B cell (primary cell): ENCODE measurements at regions not wholly inside any gene's neighbourhood (a gene's known extent, or its start where the extent isn't known, plus 50 kb on each side); places are given as distances from the start of the nearest gene placed in this dataset.
"Not testable (repeated sequence)": the region's sequence is repeated elsewhere in the genome, so short reads cannot be mapped to it uniquely, and the experiment has no call there.

Experiments
- ATAC-seq: fragments of 200-7000 bp; cut with Tn5 transposase; one replicate; pipeline ENCODE4 v1.10.0; 2021; ENCODE audit warnings: low read depth, mild to moderate bottlenecking, moderate number of reproducible peaks, moderate library complexity
- CTCF ChIA-PET: fragments of 350-600 bp; sonication (Branson Sonifier 250); formaldehyde crosslinking; loops from one replicate; lab custom pipeline; 2021; ENCODE audit warnings: antibody characterized with exemption, inconsistent platforms; lab: Charles Lee
- POLR2A ChIA-PET: fragments of 350-600 bp; sonication (Branson Sonifier 250); formaldehyde crosslinking; loops from one replicate; lab custom pipeline; 2021; ENCODE audit warnings: antibody characterized with exemption; lab: Charles Lee
- DNase-seq: peaks from one replicate; pipeline ENCODE4 v3.0.0; 2013
- H2AFZ ChIP-seq: 2 replicates; pipeline ENCODE4 v1.6.1; 2012; ENCODE audit warnings: mild to moderate bottlenecking, low read depth, low read length; ENCODE audit not compliant: insufficient read depth, poor library complexity, severe bottlenecking
- H3K27ac ChIP-seq, 2 donors: 1 replicate in 1 of 2; 2 replicates in 1 of 2; pipeline ENCODE4 v1.5.1; 2012 to 2013; ENCODE audit warnings: low read length in 2 of 2, mild to moderate bottlenecking in 2 of 2, moderate library complexity in 1 of 2
- H3K27me3 ChIP-seq, 4 experiments: fragments of 200-600 bp in 1 of 4; sonication (generic) in 1 of 4; replicated peaks in 1 of 4; 1 replicate in 2 of 4; 2 replicates in 2 of 4; pipeline versions ENCODE4 v1.6.1 to v1.7.0; 2013 to 2016; ENCODE audit warnings: low read length in 3 of 4, mild to moderate bottlenecking in 2 of 4, mixed read lengths in 1 of 4, moderate library complexity in 1 of 4; ENCODE audit not compliant: insufficient read depth in 4 of 4, control insufficient read depth in 3 of 4; ENCODE audit errors: control extremely low read depth in 1 of 4
- H3K36me3 ChIP-seq, 2 experiments: replicated peaks in 1 of 2; 1 replicate in 1 of 2; 2 replicates in 1 of 2; pipeline versions ENCODE4 v1.6.1 to v1.7.1; 2013; ENCODE audit warnings: low read length in 1 of 2; ENCODE audit not compliant: insufficient read depth in 2 of 2, control insufficient read depth in 1 of 2; ENCODE audit errors: control extremely low read depth in 1 of 2, extremely low read depth in 1 of 2
- H3K4me1 ChIP-seq, 2 donors: fragments of 200-600 bp in 1 of 2; sonication (generic) in 1 of 2; 1 replicate in 1 of 2; 2 replicates in 1 of 2; pipeline versions ENCODE4 v1.5.1 to v1.6.1; 2013 to 2017; ENCODE audit warnings: low read length in 2 of 2; ENCODE audit not compliant: control insufficient read depth in 2 of 2, insufficient read depth in 2 of 2
- H3K4me2 ChIP-seq: replicated peaks from 2 replicates; pipeline ENCODE3; 2012; ENCODE audit warnings: mild to moderate bottlenecking, low read depth, low read length; ENCODE audit not compliant: poor library complexity, severe bottlenecking
- H3K4me3 ChIP-seq, 5 experiments: fragments of 200-600 bp in 1 of 5; sonication (generic) in 1 of 5; 1 replicate in 3 of 5; 2 replicates in 2 of 5; pipeline versions ENCODE4 v1.5.1 to v1.7.0; 2011 to 2016; ENCODE audit warnings: low read length in 4 of 5, mild to moderate bottlenecking in 4 of 5, low read depth in 2 of 5, control low read depth in 1 of 5, moderate library complexity in 1 of 5; ENCODE audit not compliant: insufficient read depth in 1 of 5; ENCODE audit errors: control extremely low read depth in 1 of 5, extremely low read depth in 1 of 5
- H3K79me2 ChIP-seq: fragments of 200-600 bp; sonication (generic); one replicate; pipeline ENCODE4 v1.6.0; 2016; ENCODE audit warnings: low read length; ENCODE audit not compliant: control insufficient read depth, insufficient read depth
- H3K9ac ChIP-seq: fragments of 200-600 bp; sonication (generic); 2 replicates; pipeline ENCODE4 v1.6.1; 2017; ENCODE audit warnings: mild to moderate bottlenecking, low read length, moderate library complexity
- H3K9me3 ChIP-seq, 3 donors: one replicate each; pipeline versions ENCODE4 v1.6.1 to v1.7.1; 2013; ENCODE audit warnings: low read length in 2 of 3; ENCODE audit not compliant: control insufficient read depth in 2 of 3, insufficient read depth in 1 of 3; ENCODE audit errors: control extremely low read depth in 1 of 3
- H4K20me1 ChIP-seq: 2 replicates; pipeline ENCODE4 v1.6.0; 2012; ENCODE audit warnings: mild to moderate bottlenecking, low read length; ENCODE audit not compliant: insufficient read depth, control insufficient read depth, poor library complexity, severe bottlenecking
- H3K27ac Mint-ChIP-seq: one replicate; pipeline ENCODE4 v1.8.0; 2021; ENCODE audit warnings: mixed read lengths
- H3K27me3 Mint-ChIP-seq: one replicate; pipeline ENCODE4 v1.8.0; 2021; ENCODE audit warnings: mixed read lengths
- H3K4me1 Mint-ChIP-seq: one replicate; pipeline ENCODE4 v1.8.0; 2021; ENCODE audit warnings: mixed read lengths
- H3K4me3 Mint-ChIP-seq: one replicate; pipeline ENCODE4 v1.8.0; 2021; ENCODE audit warnings: mixed read lengths
- H3K9me3 Mint-ChIP-seq: one replicate; pipeline ENCODE4 v1.8.0; 2022; ENCODE audit warnings: mixed read lengths; ENCODE audit not compliant: insufficient read depth
- WGBS: methylation state at CpG from one replicate; pipeline ENCODE4 v1.1.5; 2013; ENCODE audit warnings: missing lambda C conversion rate; ENCODE audit not compliant: insufficient coverage; 5-methylcytosine and 5-hydroxymethylcytosine counted together
- intact Hi-C: fragments of 100-400 bp; cut with micrococcal nuclease; formaldehyde crosslinking; loops from one replicate; pipeline ENCODE4 v1.10.0; 2022

DNA sequence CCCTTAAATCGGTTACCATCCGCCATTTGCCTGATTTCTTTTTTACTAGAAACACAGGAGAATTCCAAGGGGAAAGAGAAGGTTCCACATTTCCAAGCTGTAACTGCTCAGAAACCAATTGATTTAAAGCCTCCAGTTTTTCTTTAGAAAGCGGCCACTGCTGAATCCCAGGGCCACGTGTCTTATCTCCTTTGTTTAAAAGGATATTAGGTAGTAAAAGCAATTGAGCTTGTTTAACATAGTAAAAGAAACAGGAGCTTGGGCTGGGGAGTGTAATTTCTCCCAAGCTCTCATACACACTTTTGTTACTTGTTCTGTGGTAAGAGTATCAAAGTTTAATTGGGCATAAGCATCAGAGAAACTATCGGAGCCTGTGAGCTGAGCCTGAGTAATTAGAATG is 180.0 kb downstream of the OTOP1 start:
- H3K27ac Mint-ChIP-seq, ATAC-seq, H3K9me3 Mint-ChIP-seq, H3K4me3 Mint-ChIP-seq, H3K36me3 ChIP-seq, H3K27me3 ChIP-seq, H3K4me3 ChIP-seq, H4K20me1 ChIP-seq, H3K27ac ChIP-seq, intact Hi-C loops, H3K4me1 ChIP-seq, H3K9me3 ChIP-seq, H2AFZ ChIP-seq, H3K79me2 ChIP-seq, H3K9ac ChIP-seq, DNase-seq, H3K4me2 ChIP-seq, POLR2A ChIA-PET, CTCF ChIA-PET: not testable (repeated sequence)
- Mint-ChIP-seq H3K27me3 (peaks cover 46% of the 10 kb centered on the region), H3K4me1 (peaks cover 11% of the 10 kb centered on the region)
- no CpG with 5 or more reads among the region's 5 CpGs for WGBS

DNA sequence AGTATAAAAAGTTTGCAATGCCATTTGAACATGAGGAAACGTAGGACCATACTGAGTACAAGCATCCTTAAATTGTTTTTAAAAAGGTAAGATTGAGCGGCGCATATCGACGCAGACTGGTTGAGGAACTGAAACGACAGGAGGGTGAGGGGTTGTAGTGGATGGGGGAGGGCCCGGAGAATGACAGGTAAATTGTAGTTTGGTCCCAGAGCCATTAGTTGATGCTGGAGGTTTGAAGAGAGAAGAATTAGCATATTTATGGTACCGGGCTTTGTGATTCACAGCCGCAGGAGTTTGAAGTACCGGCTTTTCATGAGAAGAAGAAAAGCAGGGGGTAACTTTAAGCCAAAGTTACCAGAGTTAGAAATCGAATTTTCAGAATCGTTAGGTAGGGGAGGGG is 179.5 kb downstream of the OTOP1 start:
- H3K4me1 ChIP-seq, H3K27ac Mint-ChIP-seq, POLR2A ChIA-PET, H4K20me1 ChIP-seq, H2AFZ ChIP-seq, intact Hi-C loops, CTCF ChIA-PET, DNase-seq, H3K4me3 ChIP-seq, H3K36me3 ChIP-seq, H3K9ac ChIP-seq, H3K9me3 ChIP-seq, H3K4me3 Mint-ChIP-seq, ATAC-seq, H3K4me2 ChIP-seq, H3K27me3 ChIP-seq, H3K27ac ChIP-seq, H3K9me3 Mint-ChIP-seq, H3K79me2 ChIP-seq: not testable (repeated sequence)
- H3K4me1 Mint-ChIP-seq: peaks cover 11% of the 10 kb centered on the region
- peaks cover 44% of the 10 kb centered on the region for H3K27me3 Mint-ChIP-seq
- WGBS: 20% methylated on average over 5 of the region's 12 CpGs

DNA sequence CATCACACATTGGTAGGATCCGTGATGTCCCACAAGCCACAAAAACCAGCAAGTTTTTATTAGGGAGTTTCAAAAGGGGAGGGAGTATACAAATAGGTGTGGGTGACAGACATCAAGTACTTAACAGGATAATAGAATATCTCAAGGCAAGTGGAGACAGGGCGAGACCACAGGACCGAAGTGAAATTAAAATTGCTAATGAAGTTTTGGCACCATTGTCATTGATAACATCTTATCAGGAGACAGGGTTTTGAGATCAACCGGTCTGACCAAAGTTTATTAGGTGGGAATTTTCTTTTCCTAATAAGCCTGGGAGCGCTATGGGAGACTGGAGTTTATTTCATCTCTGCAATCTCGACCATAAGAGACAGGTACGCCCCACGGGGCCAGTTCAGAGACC is 178.5 kb downstream of the OTOP1 start:
- H3K36me3 ChIP-seq, H3K27ac ChIP-seq, H3K4me3 ChIP-seq, H3K4me2 ChIP-seq, H3K9me3 Mint-ChIP-seq, H3K27me3 ChIP-seq, H3K4me3 Mint-ChIP-seq, H3K9me3 ChIP-seq, ATAC-seq, H3K9ac ChIP-seq, POLR2A ChIA-PET, H4K20me1 ChIP-seq, intact Hi-C loops, H3K4me1 ChIP-seq, CTCF ChIA-PET, H3K27ac Mint-ChIP-seq, H2AFZ ChIP-seq, DNase-seq, H3K79me2 ChIP-seq: not testable (repeated sequence)
- H3K4me1 Mint-ChIP-seq: peaks cover 11% of the 10 kb centered on the region
- no CpG with 5 or more reads among the region's 8 CpGs for WGBS
- H3K27me3 Mint-ChIP-seq: peaks cover 37% of the 10 kb centered on the region

DNA sequence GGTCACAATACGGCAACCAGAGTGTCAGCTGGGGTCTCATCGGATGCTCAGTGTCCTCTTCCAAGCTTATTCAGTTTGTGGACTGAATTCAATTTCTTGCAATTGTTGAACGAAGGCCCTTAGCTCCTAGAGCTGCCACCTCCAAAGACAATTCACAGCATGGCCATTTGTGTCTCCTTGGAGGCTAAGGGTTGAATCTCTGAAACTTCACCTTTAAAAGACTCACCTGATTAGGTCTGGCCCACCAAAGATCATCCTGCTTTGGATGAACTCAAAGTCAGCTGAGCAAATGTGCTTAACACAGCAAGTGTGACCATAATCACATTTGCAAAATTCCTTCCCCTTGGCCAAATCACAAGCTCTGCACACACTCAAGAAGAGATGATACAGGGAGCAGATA is 175.9 kb downstream of the OTOP1 start:
- H3K4me3 Mint-ChIP-seq, H3K9ac ChIP-seq, H3K36me3 ChIP-seq, ATAC-seq, H3K27me3 ChIP-seq, H2AFZ ChIP-seq, POLR2A ChIA-PET, H3K9me3 ChIP-seq, H3K9me3 Mint-ChIP-seq, DNase-seq, H3K4me2 ChIP-seq, H3K27ac ChIP-seq, H3K79me2 ChIP-seq, H3K27ac Mint-ChIP-seq, H3K4me3 ChIP-seq, H3K4me1 ChIP-seq, CTCF ChIA-PET, intact Hi-C loops, H4K20me1 ChIP-seq: not testable (repeated sequence)
- H3K4me1 Mint-ChIP-seq: peaks cover 11% of the 10 kb centered on the region
- H3K27me3 Mint-ChIP-seq: peaks cover 20% of the 10 kb centered on the region
- 90% methylated on average over 3 of the region's 3 CpGs for WGBS
